Fibroblast of the aortic adventitia (primary cell): ENCODE measurements at regions not wholly inside any gene's neighbourhood (a gene's known extent, or its start where the extent isn't known, plus 50 kb on each side); places are given as distances from the start of the nearest gene placed in this dataset.

Experiments
- DNase-seq: peaks from one replicate; pipeline ENCODE4 v3.0.0-alpha.2; 2010; ENCODE audit warnings: low read depth
- H3K4me3 ChIP-seq: 2 replicates; pipeline ENCODE4 v1.5.1; 2011; ENCODE audit warnings: low read depth, mild to moderate bottlenecking, control low read depth, low read length, moderate library complexity
- TF ChIP-seq, protein P1 (sequence below): IDR thresholded peaks from 2 replicates; pipeline ENCODE4 v1.5.1; 2011; ENCODE audit warnings: mild to moderate bottlenecking, low read length, control low read depth, inconsistent platforms; ENCODE audit not compliant: insufficient read depth

DNA sequence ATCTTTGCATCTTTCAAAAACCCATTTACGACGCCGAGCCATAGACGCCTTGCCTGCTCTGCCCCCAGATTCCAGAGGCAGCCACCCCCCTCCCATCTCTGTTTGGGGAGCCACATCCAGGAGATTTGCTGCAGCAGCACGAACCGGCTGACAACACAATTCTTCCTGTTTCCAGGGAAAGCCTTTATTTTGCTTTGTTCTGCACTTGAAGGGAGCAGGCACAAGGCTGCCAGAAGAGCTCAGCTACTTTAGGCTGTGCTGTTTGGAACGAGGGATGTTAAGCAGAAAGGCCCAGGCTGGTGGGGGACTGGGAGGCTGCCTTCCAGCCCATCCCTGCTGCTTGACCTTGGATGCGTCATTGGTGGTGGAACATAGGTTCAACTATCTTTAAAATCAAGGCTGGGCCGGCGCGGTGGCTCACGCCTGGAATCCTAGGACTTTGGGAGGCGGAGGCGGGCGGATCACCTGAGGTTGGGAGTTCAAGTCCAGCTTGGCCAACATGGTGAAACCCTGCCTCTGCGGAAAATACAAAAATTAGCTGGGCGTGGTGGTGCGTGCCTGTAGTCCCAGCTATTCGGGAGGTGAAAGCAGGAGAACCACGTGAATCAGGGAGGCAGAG is 243.9 kb downstream of the MIAT start:
- DNase-seq = no peak
- H3K4me3 ChIP-seq = no peak overlapping the region
- TF ChIP-seq, protein P1, sequence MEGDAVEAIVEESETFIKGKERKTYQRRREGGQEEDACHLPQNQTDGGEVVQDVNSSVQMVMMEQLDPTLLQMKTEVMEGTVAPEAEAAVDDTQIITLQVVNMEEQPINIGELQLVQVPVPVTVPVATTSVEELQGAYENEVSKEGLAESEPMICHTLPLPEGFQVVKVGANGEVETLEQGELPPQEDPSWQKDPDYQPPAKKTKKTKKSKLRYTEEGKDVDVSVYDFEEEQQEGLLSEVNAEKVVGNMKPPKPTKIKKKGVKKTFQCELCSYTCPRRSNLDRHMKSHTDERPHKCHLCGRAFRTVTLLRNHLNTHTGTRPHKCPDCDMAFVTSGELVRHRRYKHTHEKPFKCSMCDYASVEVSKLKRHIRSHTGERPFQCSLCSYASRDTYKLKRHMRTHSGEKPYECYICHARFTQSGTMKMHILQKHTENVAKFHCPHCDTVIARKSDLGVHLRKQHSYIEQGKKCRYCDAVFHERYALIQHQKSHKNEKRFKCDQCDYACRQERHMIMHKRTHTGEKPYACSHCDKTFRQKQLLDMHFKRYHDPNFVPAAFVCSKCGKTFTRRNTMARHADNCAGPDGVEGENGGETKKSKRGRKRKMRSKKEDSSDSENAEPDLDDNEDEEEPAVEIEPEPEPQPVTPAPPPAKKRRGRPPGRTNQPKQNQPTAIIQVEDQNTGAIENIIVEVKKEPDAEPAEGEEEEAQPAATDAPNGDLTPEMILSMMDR = no peak

DNA sequence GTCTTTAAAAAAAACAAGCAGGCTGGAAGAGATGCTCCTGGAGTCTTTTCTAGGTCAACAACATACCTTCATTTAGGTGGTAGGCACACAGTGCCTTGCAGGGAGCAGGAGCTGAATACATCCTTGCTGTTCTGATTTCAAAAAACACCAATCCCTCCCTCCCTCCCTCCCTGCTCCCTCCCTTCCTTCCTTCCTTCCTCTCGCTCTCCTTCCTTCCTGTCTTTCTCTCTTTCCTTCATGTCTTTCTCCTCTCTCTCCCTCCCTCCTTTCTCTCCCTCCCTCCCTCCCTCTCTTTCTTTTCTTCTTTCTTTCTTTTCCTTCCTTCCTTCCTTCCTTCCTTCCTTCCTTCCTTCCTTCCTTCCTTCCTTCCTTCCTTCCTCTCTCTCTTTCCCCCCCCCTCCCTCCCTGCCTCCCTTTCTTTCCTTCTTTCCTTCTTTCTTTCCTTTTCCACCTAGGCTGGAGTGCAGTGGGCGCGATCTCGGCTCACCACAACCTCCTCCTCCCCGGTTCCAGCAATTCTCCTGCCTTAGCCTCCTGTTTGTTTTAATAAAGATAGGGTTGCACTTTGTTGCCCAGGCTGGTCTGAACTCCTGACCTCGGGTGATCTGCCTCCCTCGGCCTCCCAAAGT is 245.1 kb downstream of the MIAT start:
- no peak overlapping the region for H3K4me3 ChIP-seq
- no peak for DNase-seq
- TF ChIP-seq, protein P1 = no peak

DNA sequence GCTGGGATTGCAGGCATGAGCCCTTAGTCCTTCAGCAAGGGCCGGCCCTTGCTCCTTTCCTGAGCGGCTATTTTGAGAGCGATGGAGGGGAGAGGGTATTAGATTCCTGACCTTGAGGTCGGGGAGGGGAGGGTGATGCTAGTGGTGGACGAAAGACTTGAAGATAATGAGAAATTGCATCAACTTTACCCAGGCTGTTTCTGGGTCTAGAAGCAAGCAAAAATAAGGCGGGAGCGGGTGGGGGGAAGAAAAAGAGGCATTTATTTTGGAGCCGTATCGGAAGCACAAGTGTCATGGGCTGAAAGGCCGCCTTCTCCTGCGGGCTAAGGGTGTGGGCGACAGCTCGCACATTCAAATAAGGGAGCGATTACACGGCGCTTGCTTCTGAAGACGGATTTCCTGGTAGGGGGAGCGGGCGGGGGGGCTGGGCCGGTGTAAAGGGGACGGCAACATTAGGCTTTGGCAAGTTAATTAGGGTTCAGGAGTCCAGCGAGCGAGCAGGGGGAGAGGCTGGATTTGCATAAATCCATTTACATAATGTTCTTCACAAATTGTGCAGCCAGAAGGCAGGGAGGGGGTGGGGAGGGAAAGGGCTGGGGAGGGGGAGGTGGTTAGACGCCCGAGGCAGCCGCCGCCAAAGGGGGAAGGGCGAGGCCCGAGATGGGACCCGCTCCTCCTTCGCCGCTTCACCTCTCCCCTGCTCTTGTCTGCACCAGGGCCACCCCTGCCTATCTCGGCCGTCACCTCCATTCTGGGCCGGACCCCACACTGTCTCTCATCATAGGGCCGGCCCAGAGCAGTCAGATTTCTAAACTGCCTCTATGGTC is 245.9 kb downstream of the MIAT start:
- DNase-seq = no peak
- TF ChIP-seq, protein P1 = no peak
- no peak overlapping the region for H3K4me3 ChIP-seq

DNA sequence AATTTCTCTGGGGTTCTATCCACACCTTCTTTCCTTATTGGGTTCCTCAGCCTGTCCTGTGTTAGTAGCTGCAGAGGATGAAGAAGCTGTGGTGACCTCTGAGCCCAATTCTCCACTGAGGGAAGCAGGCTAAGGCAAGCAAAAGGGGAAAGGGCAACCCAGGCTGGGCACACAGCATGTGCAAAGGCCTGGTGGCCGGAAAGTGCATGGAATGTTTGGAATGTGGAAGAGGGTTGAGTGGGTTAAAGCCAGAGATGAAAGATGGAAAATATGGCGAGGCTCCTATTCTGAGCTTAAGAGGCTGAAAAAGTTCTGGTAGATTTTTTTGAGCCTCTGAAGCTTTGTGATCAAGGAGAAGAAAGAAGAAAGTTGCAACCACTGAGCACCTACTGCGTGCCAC is 247.1 kb downstream of the MIAT start:
- H3K4me3 ChIP-seq = no peak overlapping the region
- DNase-seq = no peak
- TF ChIP-seq, protein P1 = no peak

DNA sequence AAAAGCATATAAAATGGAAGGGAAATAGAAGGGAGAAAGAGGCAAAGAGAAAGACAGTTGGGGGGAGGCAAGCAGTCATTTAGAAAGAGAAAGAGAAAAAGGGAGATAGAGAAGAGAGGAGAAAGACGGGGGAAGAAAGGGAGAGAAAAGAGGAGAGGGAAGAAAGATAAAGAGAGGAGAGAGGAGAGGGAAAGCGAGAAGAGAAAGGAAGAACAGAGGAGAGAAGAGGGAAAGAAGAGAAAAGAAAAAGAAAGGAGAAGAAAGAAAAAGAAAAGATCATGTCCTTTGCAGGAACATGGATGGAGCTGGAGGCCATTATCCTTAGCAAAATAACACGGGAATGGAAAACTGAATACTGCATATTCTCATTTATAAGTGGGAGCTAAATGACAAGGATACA is 247.7 kb downstream of the MIAT start:
- no peak overlapping the region for H3K4me3 ChIP-seq
- TF ChIP-seq, protein P1 = no peak
- no peak for DNase-seq

DNA sequence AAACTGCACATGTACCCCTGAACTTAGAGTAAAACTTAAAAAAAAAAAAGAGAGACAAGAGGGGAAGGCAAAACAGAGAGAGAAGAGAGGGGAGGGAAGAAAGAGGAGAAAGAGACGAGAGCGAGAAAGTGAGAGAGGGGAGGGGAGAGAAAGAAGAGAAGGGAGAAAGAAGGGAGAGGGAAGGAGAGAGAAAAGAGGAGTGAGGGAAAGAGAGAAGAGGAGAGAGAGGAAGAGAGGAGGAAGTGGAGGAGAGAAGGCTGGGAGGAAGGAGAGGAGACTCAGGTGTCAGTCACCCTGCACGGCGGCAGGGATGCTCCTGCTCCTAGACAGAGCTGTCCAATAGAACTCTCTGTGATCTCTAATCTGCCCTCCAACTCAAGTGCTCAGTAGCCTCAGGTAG is 248.3 kb downstream of the MIAT start:
- DNase-seq = no peak
- no peak overlapping the region for H3K4me3 ChIP-seq
- TF ChIP-seq, protein P1 = no peak
